ENCODE measurements at regions not wholly inside any gene's neighbourhood (a gene's known extent, or its start where the extent isn't known, plus 50 kb on each side); places are given as distances from the start of the nearest gene placed in this dataset.

- DNase-seq, result no peak
Observed at GRCh38 chr9:135221576-135221950, 134.1 kb downstream of the OLFM1 start.

GRCh38 chr9:135221951-135222631 is 134.6 kb downstream of the OLFM1 start:
- DNase-seq, result no peak

GRCh38 chr9:135222881-135223760 is 135.7 kb downstream of the OLFM1 start:
- DNase-seq, result no peak

- DNase-seq, result no peak
Observed at GRCh38 chr9:135223831-135224230, 136.4 kb downstream of the OLFM1 start.

GRCh38 chr9:135224286-135224877 is 136.9 kb downstream of the OLFM1 start:
- DNase-seq, result no peak

- DNase-seq, result no peak
Observed at GRCh38 chr9:135224921-135225541, 137.6 kb downstream of the OLFM1 start.

GRCh38 chr9:135225619-135226228 is 138.3 kb downstream of the OLFM1 start:
- no peak for DNase-seq

GRCh38 chr9:135226369-135227050 is 139.0 kb downstream of the OLFM1 start:
- no peak for DNase-seq

- no peak for DNase-seq
Observed at GRCh38 chr9:135227641-135228251, 140.3 kb downstream of the OLFM1 start.

- no peak for DNase-seq
Observed at GRCh38 chr9:135228345-135228982, 141.0 kb downstream of the OLFM1 start.

GRCh38 chr9:135228983-135229625 is 141.6 kb downstream of the OLFM1 start:
- DNase-seq, result no peak

- no peak for DNase-seq
Observed at GRCh38 chr9:135229701-135230385, 142.4 kb downstream of the OLFM1 start.

- DNase-seq, result no peak
Observed at GRCh38 chr9:135230386-135230765, 142.9 kb downstream of the OLFM1 start.

- no peak for DNase-seq
Observed at GRCh38 chr9:135230817-135231520, 143.5 kb downstream of the OLFM1 start.

- no peak for DNase-seq
Observed at GRCh38 chr9:135239100-135239768, 151.8 kb downstream of the OLFM1 start.

- DNase-seq, result no peak
Observed at GRCh38 chr9:135239769-135240141, 152.3 kb downstream of the OLFM1 start.

GRCh38 chr9:135240222-135240621 is 152.8 kb downstream of the OLFM1 start:
- DNase-seq, result no peak

GRCh38 chr9:135240871-135241311 is 153.4 kb downstream of the OLFM1 start:
- DNase-seq, result no peak
